NT2/D1 (cell line): ENCODE measurements at regions not wholly inside any gene's neighbourhood (a gene's known extent, or its start where the extent isn't known, plus 50 kb on each side); places are given as distances from the start of the nearest gene placed in this dataset.

ENCODE experiments used
- YY1 ChIP-seq: IDR thresholded peaks from 2 replicates; pipeline ENCODE4 v1.6.1; 2011; ENCODE audit not compliant: insufficient read length, insufficient read depth
- ZNF274 ChIP-seq: IDR thresholded peaks from 2 replicates; pipeline ENCODE4 v1.6.1; 2011; ENCODE audit warnings: mild to moderate bottlenecking, low read depth, low read length

GRCh38 chr15:66900586-66901310, 164.7 kb upstream of the SMAD3 start:
- TF ChIP-seq ZNF274 (no peak), YY1 (no peak)
